RWPE1 (cell line): ENCODE measurements at regions not wholly inside any gene's neighbourhood (a gene's known extent, or its start where the extent isn't known, plus 50 kb on each side); places are given as distances from the start of the nearest gene placed in this dataset.
"Not testable (repeated sequence)": the region's sequence is repeated elsewhere in the genome, so short reads cannot be mapped to it uniquely, and the experiment has no call there.

ENCODE experiments used
- CTCF ChIA-PET: fragments of 350-600 bp; sonication (Branson Sonifier 250); formaldehyde crosslinking; extraction: SDS; loops from one replicate; lab custom pipeline; 2021; lab: Yijun Ruan, JAX
- POLR2A ChIA-PET: fragments of 400-600 bp; formaldehyde crosslinking; extraction: SDS; loops from one replicate; lab custom pipeline; 2020; ENCODE audit warnings: antibody characterized with exemption; ENCODE audit not compliant: low non-redundant PET; lab: Yijun Ruan, JAX
- DNase-seq: peaks from one replicate; pipeline ENCODE4 v3.0.0; 2012; ENCODE audit warnings: low spot score
- H3K27ac ChIP-seq: fragments of 450-650 bp; 2 replicates; pipeline ENCODE4 v1.5.1; 2017
- CTCF ChIP-seq: fragments of 450-650 bp; conservative IDR thresholded peaks from 2 replicates; pipeline ENCODE4 v1.5.1; 2017; ENCODE audit warnings: low read depth, mild to moderate bottlenecking

- no peak for TF ChIP-seq CTCF
- no peak for DNase-seq
- POLR2A ChIA-PET: interaction anchor here (0.8 kb wide), 1 partner anchor 17 kb away, joined by 3 read pairs; no protein-coding TSS in a partner anchor
- CTCF ChIA-PET: interaction anchor here (0.6 kb wide), 1 partner anchor 54 kb away, joined by 3 read pairs; no protein-coding TSS in a partner anchor
- no peak overlapping the region for H3K27ac ChIP-seq
These were observed 69.1 kb upstream of the EP300 start for GRCh38 chr22:41023299-41023623.

- POLR2A ChIA-PET: no interaction called here
- peak; percentile 59 for DNase-seq
- no peak overlapping the region for H3K27ac ChIP-seq
These were observed 63.6 kb upstream of the EP300 start for GRCh38 chr22:41028841-41029240.

GRCh38 chr22:41030891-41031290, 61.5 kb upstream of the EP300 start:
- ChIA-PET CTCF (no interaction called here), POLR2A (no interaction called here)
- H3K27ac ChIP-seq: no peak overlapping the region
- DNase-seq: no peak
- no peak for TF ChIP-seq CTCF

More at GRCh38 chr22:41028841-41029240, 63.6 kb upstream of the EP300 start:
- no peak for TF ChIP-seq CTCF
- CTCF ChIA-PET: interaction anchor here (0.7 kb wide), 1 partner anchor 531 kb away, joined by 3 read pairs; no protein-coding TSS in a partner anchor

- DNase-seq: no peak
- ChIA-PET CTCF (interaction anchor here (0.7 kb wide), 1 partner anchor 23 kb away, joined by 3 read pairs; no protein-coding TSS in a partner anchor), POLR2A (no interaction called here)
- no peak overlapping the region for H3K27ac ChIP-seq
- no peak for TF ChIP-seq CTCF
These were observed 57.7 kb upstream of the EP300 start for GRCh38 chr22:41034706-41035105.

GRCh38 chr22:41036924-41037323, 55.5 kb upstream of the EP300 start:
- TF ChIP-seq CTCF: no peak
- CTCF ChIA-PET: no interaction called here
- DNase-seq: no peak
- no peak overlapping the region for H3K27ac ChIP-seq
- POLR2A ChIA-PET: no interaction called here

GRCh38 chr22:41038732-41039131, 53.7 kb upstream of the EP300 start:
- H3K27ac ChIP-seq: no peak overlapping the region
- ChIA-PET CTCF (interaction anchor here (0.9 kb wide), 1 partner anchor 25 kb away, joined by 4 read pairs; no protein-coding TSS in a partner anchor), POLR2A (no interaction called here)
- TF ChIP-seq CTCF: no peak
- no peak for DNase-seq

- H3K27ac ChIP-seq, POLR2A ChIA-PET, DNase-seq: not testable (repeated sequence)
- CTCF ChIA-PET: interaction anchor here (0.9 kb wide), 1 partner anchor 24 kb away, joined by 4 read pairs; no protein-coding TSS in a partner anchor
These were observed 52.8 kb upstream of the EP300 start for GRCh38 chr22:41039641-41040040.
